GM21447 (cell line): ENCODE measurements at regions not wholly inside any gene's neighbourhood (a gene's known extent, or its start where the extent isn't known, plus 50 kb on each side); places are given as distances from the start of the nearest gene placed in this dataset.

Experiments
- ATAC-seq: cut with Tn5 transposase; IDR thresholded peaks from one replicate; pipeline ENCODE4 v1.9.1; 2021; ENCODE audit not compliant: unreplicated experiment

- no peak for ATAC-seq
Observed at GRCh38 chr2:19559596-19560240, 201.3 kb upstream of the OSR1 start.

GRCh38 chr2:19556648-19557047, 198.2 kb upstream of the OSR1 start:
- no peak for ATAC-seq

- peak; percentile 76 for ATAC-seq
Observed at GRCh38 chr2:19554520-19554919, 196.1 kb upstream of the OSR1 start.

- ATAC-seq = no peak
Observed at GRCh38 chr2:19552270-19552669, 193.8 kb upstream of the OSR1 start.

- no peak for ATAC-seq
Observed at GRCh38 chr2:19550750-19551149, 192.3 kb upstream of the OSR1 start.

GRCh38 chr2:19549821-19550220, 191.4 kb upstream of the OSR1 start:
- no peak for ATAC-seq

GRCh38 chr2:19548116-19548515, 189.7 kb upstream of the OSR1 start:
- no peak for ATAC-seq

GRCh38 chr2:19547321-19547720, 188.9 kb upstream of the OSR1 start:
- ATAC-seq = no peak

GRCh38 chr2:19545507-19545906, 187.1 kb upstream of the OSR1 start:
- ATAC-seq = no peak

GRCh38 chr2:19543663-19544383, 185.4 kb upstream of the OSR1 start:
- ATAC-seq = no peak

- no peak for ATAC-seq
Observed at GRCh38 chr2:19542796-19543662, 184.6 kb upstream of the OSR1 start.

GRCh38 chr2:19541884-19542283, 183.5 kb upstream of the OSR1 start:
- ATAC-seq = no peak

- no peak for ATAC-seq
Observed at GRCh38 chr2:19540739-19541525, 182.5 kb upstream of the OSR1 start.

GRCh38 chr2:19538411-19538963, 180.1 kb upstream of the OSR1 start:
- no peak for ATAC-seq

GRCh38 chr2:19536136-19536535, 177.7 kb upstream of the OSR1 start:
- no peak for ATAC-seq

- no peak for ATAC-seq
Observed at GRCh38 chr2:19532547-19533196, 174.2 kb upstream of the OSR1 start.

- no peak for ATAC-seq
Observed at GRCh38 chr2:19529677-19530076, 171.3 kb upstream of the OSR1 start.

GRCh38 chr2:19527771-19528170, 169.3 kb upstream of the OSR1 start:
- ATAC-seq = no peak

- no peak for ATAC-seq
Observed at GRCh38 chr2:19525313-19525712, 166.9 kb upstream of the OSR1 start.

- no peak for ATAC-seq
Observed at GRCh38 chr2:19519045-19519444, 160.6 kb upstream of the OSR1 start.
